ENCODE measurements at regions not wholly inside any gene's neighbourhood (a gene's known extent, or its start where the extent isn't known, plus 50 kb on each side); places are given as distances from the start of the nearest gene placed in this dataset.

DNA sequence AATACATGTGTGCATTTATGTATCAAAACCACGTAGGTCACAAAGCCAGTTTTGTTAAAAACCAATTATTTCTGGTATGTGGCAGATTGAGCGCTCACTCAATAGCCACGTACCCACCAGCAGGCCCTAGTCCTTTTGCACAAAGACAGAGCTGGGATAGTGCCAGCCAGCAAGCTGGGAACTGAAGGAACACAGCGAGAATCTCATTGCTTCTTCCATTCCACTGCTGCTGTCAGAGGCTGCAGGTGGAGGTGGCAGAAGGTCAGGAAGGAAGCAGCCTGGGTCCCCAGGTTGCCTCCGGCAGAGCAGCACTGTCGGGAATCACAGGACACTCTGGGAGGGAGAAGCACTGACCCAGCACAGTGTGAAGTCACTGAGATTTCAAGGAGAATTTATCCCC, 385.5 kb upstream of the PFKP start:
- TF ChIP-seq, protein P1, sequence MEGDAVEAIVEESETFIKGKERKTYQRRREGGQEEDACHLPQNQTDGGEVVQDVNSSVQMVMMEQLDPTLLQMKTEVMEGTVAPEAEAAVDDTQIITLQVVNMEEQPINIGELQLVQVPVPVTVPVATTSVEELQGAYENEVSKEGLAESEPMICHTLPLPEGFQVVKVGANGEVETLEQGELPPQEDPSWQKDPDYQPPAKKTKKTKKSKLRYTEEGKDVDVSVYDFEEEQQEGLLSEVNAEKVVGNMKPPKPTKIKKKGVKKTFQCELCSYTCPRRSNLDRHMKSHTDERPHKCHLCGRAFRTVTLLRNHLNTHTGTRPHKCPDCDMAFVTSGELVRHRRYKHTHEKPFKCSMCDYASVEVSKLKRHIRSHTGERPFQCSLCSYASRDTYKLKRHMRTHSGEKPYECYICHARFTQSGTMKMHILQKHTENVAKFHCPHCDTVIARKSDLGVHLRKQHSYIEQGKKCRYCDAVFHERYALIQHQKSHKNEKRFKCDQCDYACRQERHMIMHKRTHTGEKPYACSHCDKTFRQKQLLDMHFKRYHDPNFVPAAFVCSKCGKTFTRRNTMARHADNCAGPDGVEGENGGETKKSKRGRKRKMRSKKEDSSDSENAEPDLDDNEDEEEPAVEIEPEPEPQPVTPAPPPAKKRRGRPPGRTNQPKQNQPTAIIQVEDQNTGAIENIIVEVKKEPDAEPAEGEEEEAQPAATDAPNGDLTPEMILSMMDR (conservative IDR thresholded peaks at IDR 0.05; ENCODE audit: low read length) = no peak
- no peak for TF ChIP-seq EZH2phosphoT487 (IDR thresholded peaks at IDR 0.05; ENCODE audit: borderline replicate concordance, low read depth, low read length)
